PC-9 (cell line): ENCODE measurements at regions not wholly inside any gene's neighbourhood (a gene's known extent, or its start where the extent isn't known, plus 50 kb on each side); places are given as distances from the start of the nearest gene placed in this dataset.

Experiments
- EZH2 ChIP-seq: fragments of 200-600 bp; sonication (generic); IDR thresholded peaks from 2 replicates; pipeline ENCODE4 v1.8.0; 2017; ENCODE audit warnings: antibody characterized with exemption, low read depth
- TF ChIP-seq, protein P1 (sequence below): fragments of 200-600 bp; sonication (generic); conservative IDR thresholded peaks from 2 replicates; pipeline ENCODE4 v1.6.1; 2017; ENCODE audit warnings: mixed run types, antibody characterized with exemption, mild to moderate bottlenecking, moderate library complexity

DNA sequence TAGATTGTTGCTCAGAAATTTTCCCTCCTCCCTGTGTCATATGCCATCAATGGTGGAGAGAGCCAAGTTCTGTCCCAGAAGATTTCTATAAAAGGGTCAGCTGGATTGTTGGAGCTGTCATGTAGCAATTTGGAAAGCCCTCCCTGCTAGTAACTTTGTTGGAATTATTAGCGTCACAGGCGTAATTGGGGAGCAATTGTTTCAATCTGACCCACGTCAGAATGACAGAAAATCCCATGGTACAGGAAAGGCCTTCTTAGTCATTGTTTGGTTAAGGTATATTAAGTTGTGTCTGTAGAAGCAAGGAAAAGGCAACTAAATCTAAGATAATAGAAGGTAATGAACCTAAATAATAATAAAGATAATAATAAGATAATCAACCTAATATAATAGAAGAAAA lies 148.4 kb downstream of the PLK2 start:
- TF ChIP-seq, protein P1, sequence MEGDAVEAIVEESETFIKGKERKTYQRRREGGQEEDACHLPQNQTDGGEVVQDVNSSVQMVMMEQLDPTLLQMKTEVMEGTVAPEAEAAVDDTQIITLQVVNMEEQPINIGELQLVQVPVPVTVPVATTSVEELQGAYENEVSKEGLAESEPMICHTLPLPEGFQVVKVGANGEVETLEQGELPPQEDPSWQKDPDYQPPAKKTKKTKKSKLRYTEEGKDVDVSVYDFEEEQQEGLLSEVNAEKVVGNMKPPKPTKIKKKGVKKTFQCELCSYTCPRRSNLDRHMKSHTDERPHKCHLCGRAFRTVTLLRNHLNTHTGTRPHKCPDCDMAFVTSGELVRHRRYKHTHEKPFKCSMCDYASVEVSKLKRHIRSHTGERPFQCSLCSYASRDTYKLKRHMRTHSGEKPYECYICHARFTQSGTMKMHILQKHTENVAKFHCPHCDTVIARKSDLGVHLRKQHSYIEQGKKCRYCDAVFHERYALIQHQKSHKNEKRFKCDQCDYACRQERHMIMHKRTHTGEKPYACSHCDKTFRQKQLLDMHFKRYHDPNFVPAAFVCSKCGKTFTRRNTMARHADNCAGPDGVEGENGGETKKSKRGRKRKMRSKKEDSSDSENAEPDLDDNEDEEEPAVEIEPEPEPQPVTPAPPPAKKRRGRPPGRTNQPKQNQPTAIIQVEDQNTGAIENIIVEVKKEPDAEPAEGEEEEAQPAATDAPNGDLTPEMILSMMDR, result no peak
- TF ChIP-seq EZH2, result no peak
